Activated CD8-positive, alpha-beta T cell treated with anti-CD3 and anti-CD28 coated beads for 36 hours (primary cell): ENCODE measurements at regions not wholly inside any gene's neighbourhood (a gene's known extent, or its start where the extent isn't known, plus 50 kb on each side); places are given as distances from the start of the nearest gene placed in this dataset.

ENCODE experiments used
- ATAC-seq: fragments of 200-7000 bp; cut with Tn5 transposase; one replicate; pipeline ENCODE4 v1.10.0; 2021; ENCODE audit warnings: mild to moderate bottlenecking, moderate library complexity
- CTCF ChIA-PET: fragments of 350-600 bp; sonication (Branson Sonifier 250); formaldehyde crosslinking; loops from one replicate; lab custom pipeline; 2021; ENCODE audit warnings: antibody characterized with exemption; lab: Charles Lee
- POLR2A ChIA-PET: fragments of 350-600 bp; sonication (Branson Sonifier 250); formaldehyde crosslinking; loops from one replicate; lab custom pipeline; 2021; ENCODE audit warnings: antibody characterized with exemption; lab: Charles Lee
- DNase-seq: peaks from one replicate; pipeline ENCODE4 v3.0.0-alpha.2; 2020
- H3K27ac Mint-ChIP-seq: one replicate; pipeline ENCODE4 v1.8.0; 2021; ENCODE audit warnings: mild to moderate bottlenecking, mixed read lengths
- H3K27me3 Mint-ChIP-seq: one replicate; pipeline ENCODE4 v1.8.0; 2021; ENCODE audit warnings: mixed read lengths
- H3K36me3 Mint-ChIP-seq: one replicate; pipeline ENCODE4 v1.8.0; 2021; ENCODE audit warnings: low read depth, mixed read lengths
- H3K4me1 Mint-ChIP-seq: one replicate; pipeline ENCODE4 v1.8.0; 2021; ENCODE audit warnings: low read depth, mixed read lengths
- H3K4me3 Mint-ChIP-seq: one replicate; pipeline ENCODE4 v1.8.0; 2021; ENCODE audit warnings: mild to moderate bottlenecking, moderate library complexity, mixed read lengths
- H3K9me3 Mint-ChIP-seq: one replicate; pipeline ENCODE4 v1.8.0; 2021; ENCODE audit warnings: mixed read lengths
- intact Hi-C: fragments of 100-400 bp; cut with micrococcal nuclease; formaldehyde crosslinking; loops from one replicate; pipeline ENCODE4 v1.10.0; 2022
- TF ChIP-seq, protein P1 (sequence below): fragments of 200-600 bp; IDR thresholded peaks from one replicate; pipeline ENCODE4 v1.8.0; 2022; ENCODE audit warnings: antibody characterized with exemption, mild to moderate bottlenecking

DNA sequence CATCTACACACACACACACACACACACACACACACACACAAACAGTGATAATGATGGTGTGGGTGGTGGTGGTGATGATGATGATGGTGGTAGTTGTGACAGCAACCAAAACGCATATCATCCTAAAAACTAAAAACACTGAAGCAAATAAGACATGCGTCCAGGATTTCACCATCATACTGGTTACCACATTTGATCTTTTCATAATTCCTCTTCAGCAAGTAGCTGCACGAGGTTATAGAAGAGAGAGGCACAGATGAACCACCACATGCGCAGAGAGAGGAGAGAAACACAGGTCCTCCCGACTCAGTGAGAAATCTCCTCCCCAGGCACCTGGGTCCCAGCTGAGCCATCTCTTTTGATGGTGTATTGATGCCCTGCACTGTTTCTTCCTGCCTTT is 393.3 kb downstream of the METTL4 start:
- Mint-ChIP-seq H3K27me3 (peaks cover 3% of the 10 kb centered on the region), H3K27ac (no peak overlapping the region), H3K4me1 (no peaks in the 10 kb centered on the region), H3K4me3 (no peak overlapping the region), H3K9me3 (peaks cover 1% of the 10 kb centered on the region), H3K36me3 (no peaks in the 10 kb centered on the region)
- intact Hi-C loops, result no loop called here
- no peak for ATAC-seq
- ChIA-PET POLR2A (no interaction called here), CTCF (no interaction called here)
- no peak for DNase-seq
- TF ChIP-seq, protein P1, sequence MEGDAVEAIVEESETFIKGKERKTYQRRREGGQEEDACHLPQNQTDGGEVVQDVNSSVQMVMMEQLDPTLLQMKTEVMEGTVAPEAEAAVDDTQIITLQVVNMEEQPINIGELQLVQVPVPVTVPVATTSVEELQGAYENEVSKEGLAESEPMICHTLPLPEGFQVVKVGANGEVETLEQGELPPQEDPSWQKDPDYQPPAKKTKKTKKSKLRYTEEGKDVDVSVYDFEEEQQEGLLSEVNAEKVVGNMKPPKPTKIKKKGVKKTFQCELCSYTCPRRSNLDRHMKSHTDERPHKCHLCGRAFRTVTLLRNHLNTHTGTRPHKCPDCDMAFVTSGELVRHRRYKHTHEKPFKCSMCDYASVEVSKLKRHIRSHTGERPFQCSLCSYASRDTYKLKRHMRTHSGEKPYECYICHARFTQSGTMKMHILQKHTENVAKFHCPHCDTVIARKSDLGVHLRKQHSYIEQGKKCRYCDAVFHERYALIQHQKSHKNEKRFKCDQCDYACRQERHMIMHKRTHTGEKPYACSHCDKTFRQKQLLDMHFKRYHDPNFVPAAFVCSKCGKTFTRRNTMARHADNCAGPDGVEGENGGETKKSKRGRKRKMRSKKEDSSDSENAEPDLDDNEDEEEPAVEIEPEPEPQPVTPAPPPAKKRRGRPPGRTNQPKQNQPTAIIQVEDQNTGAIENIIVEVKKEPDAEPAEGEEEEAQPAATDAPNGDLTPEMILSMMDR, result no peak

DNA sequence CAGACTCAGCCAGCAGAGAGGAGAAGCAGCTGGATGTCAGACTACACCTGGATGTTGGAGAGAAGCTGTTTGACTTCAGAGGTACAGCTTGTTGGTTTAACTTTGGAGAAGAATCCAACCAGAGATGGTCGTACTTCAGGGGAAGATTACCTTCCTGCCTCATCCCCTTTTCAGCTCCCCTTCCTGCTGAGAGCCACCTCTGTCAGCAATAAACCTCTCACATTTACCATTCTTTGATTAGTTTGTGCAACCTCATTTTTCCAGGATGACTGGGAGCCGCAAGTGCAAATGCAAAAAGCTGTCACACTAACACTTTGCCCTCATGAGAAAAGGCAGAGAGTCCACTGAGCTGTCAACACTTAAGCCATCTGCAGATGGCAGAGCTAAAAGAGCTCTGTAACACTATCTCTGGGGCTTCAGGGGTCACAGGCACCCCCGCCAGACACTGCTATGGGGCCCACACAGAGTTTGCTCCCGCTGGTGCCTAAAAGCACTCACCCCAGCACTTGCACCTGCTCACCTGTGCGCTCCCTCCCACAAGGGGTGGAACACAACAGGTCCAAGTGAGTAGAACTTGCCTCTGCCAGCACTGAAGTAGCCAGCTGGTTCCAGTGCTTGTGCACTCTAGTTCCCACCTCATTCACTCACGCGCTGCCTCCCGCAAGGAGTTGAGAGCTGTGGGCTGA is 391.7 kb downstream of the METTL4 start:
- TF ChIP-seq, protein P1, result no peak
- DNase-seq (no peak), ATAC-seq (no peak)
- Mint-ChIP-seq H3K36me3 (no peaks in the 10 kb centered on the region), H3K4me1 (no peaks in the 10 kb centered on the region), H3K9me3 (peaks cover 1% of the 10 kb centered on the region), H3K27me3 (peaks cover 5% of the 10 kb centered on the region), H3K4me3 (no peak overlapping the region), H3K27ac (no peak overlapping the region)
- ChIA-PET CTCF (interaction anchor here (1.1 kb wide), 1 partner anchor 15 kb away, joined by 3 read pairs; no protein-coding TSS in a partner anchor), POLR2A (no interaction called here)
- intact Hi-C loops, result no loop called here

DNA sequence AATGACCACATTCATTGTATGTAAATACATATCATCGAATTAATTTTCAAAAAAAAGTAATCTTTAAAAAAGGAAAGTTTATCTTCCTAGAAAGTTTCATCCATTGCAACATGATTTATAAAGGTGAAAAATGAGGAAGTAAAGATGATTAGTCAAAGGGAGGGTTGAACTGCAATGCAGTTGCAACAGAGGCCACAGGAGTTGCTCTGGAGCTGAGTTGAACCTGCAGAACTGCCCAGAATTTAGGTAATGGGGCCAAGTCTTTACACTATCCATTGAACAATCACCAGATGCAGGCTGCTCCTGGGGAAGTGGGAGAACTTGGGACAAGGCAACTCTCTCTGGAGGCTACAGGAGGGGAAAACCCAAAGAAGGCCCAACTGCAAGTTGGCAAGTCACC is 390.7 kb downstream of the METTL4 start:
- H3K27ac Mint-ChIP-seq, result no peak overlapping the region
- POLR2A ChIA-PET, result no interaction called here
- TF ChIP-seq, protein P1, result no peak
- peaks cover 3% of the 10 kb centered on the region for H3K27me3 Mint-ChIP-seq
- DNase-seq, result no peak
- ATAC-seq, result no peak
- CTCF ChIA-PET, result interaction anchor here (1.1 kb wide), 1 partner anchor 14 kb away, joined by 3 read pairs; no protein-coding TSS in a partner anchor
- H3K4me1 Mint-ChIP-seq, result no peaks in the 10 kb centered on the region
- H3K36me3 Mint-ChIP-seq, result no peaks in the 10 kb centered on the region
- intact Hi-C loops, result no loop called here
- H3K9me3 Mint-ChIP-seq, result peaks cover 1% of the 10 kb centered on the region
- no peak overlapping the region for H3K4me3 Mint-ChIP-seq

GRCh38 chr18:2183432-2183831 is 387.9 kb downstream of the METTL4 start:
- ChIA-PET POLR2A (interaction anchor here (0.5 kb wide), 1 partner anchor 1443 kb away, joined by 4 read pairs; no protein-coding TSS in a partner anchor), CTCF (no interaction called here)
- no peak for DNase-seq
- H3K9me3 Mint-ChIP-seq, result peaks cover 1% of the 10 kb centered on the region
- TF ChIP-seq, protein P1, result no peak
- H3K4me1 Mint-ChIP-seq, result no peaks in the 10 kb centered on the region
- H3K27me3 Mint-ChIP-seq, result peaks cover 3% of the 10 kb centered on the region
- ATAC-seq, result no peak
- H3K36me3 Mint-ChIP-seq, result no peaks in the 10 kb centered on the region
- no peak overlapping the region for H3K4me3 Mint-ChIP-seq
- intact Hi-C loops, result no loop called here
- H3K27ac Mint-ChIP-seq, result no peak overlapping the region

GRCh38 chr18:2186967-2187366 is 384.3 kb downstream of the METTL4 start:
- Mint-ChIP-seq H3K9me3 (no peaks in the 10 kb centered on the region), H3K4me3 (no peak overlapping the region), H3K4me1 (no peaks in the 10 kb centered on the region), H3K27me3 (peaks cover 3% of the 10 kb centered on the region), H3K36me3 (no peaks in the 10 kb centered on the region), H3K27ac (no peak overlapping the region)
- TF ChIP-seq, protein P1, result no peak
- intact Hi-C loops, result no loop called here
- POLR2A ChIA-PET, result no interaction called here
- ATAC-seq (no peak), DNase-seq (no peak)
- CTCF ChIA-PET, result no interaction called here
